ENCODE measurements at regions not wholly inside any gene's neighbourhood (a gene's known extent, or its start where the extent isn't known, plus 50 kb on each side); places are given as distances from the start of the nearest gene placed in this dataset.

GRCh38 chr5:104186100-104186499 is 623.5 kb upstream of the NUDT12 start:
- H3K9me1 ChIP-seq (ENCODE audit: control insufficient read depth, extremely low read depth, insufficient read depth, low read length): no peaks in the 10 kb centered on the region
- H3K4me1 ChIP-seq (ENCODE audit: control insufficient read depth, extremely low read depth, insufficient read depth, low read length): peaks cover 18% of the 10 kb centered on the region
- DNase-seq (ENCODE audit: low read depth, low spot score) (peak; percentile 36), FAIRE-seq (peak; percentile 69)
- H3K27ac ChIP-seq (ENCODE audit: control insufficient read depth, insufficient read depth, low read length): no peak overlapping the region
- H3K36me3 ChIP-seq (ENCODE audit: control insufficient read depth in 2 of 2, extremely low read depth in 1 of 2, insufficient read depth in 2 of 2, low read length in 2 of 2): no peaks in the 10 kb centered on the region
- dilution Hi-C loops (cut with MboI; ENCODE audit: extremely low pct_ligation_motif_present, low sequenced_read_pairs): no loop called here
- H3K27me3 ChIP-seq (ENCODE audit: control insufficient read depth, extremely low read depth, insufficient read depth, low read length): no peaks in the 10 kb centered on the region
- peak overlapping the region; percentile 25 for H3K4me2 ChIP-seq (ENCODE audit: control insufficient read depth, extremely low read depth, insufficient read depth, low read depth, low read length)
- H3K9me3 ChIP-seq (ENCODE audit: control insufficient read depth, low read depth, low read length): no peaks in the 10 kb centered on the region
- no peak overlapping the region for H3K4me3 ChIP-seq (ENCODE audit: control insufficient read depth in 2 of 3, extremely low read depth in 1 of 3, insufficient read depth in 2 of 3, low read depth in 1 of 3, low read length in 3 of 3)
- TF ChIP-seq CTCF (optimal IDR thresholded peaks at IDR 0.05 in 1 of 3, IDR thresholded peaks at IDR 0.05 in 1 of 3, conservative IDR thresholded peaks at IDR 0.05 in 1 of 3; ENCODE audit: extremely low read depth in 1 of 3, insufficient read depth in 2 of 3, low read length in 3 of 3): no peak
- no peak for TF ChIP-seq EZH2 (IDR thresholded peaks at IDR 0.05; ENCODE audit: low read length)
- no peaks in the 10 kb centered on the region for H4K20me1 ChIP-seq (ENCODE audit: control insufficient read depth, extremely low read depth, insufficient read depth, low read length)
- H2AFZ ChIP-seq (ENCODE audit: control insufficient read depth, low read length): peak overlapping the region; percentile 16
- no peaks in the 10 kb centered on the region for H3K79me2 ChIP-seq (ENCODE audit: control insufficient read depth, insufficient read depth, low read length)
- no peak overlapping the region for H3K9ac ChIP-seq (ENCODE audit: control insufficient read depth, extremely low read depth, insufficient read depth, low read length)

DNA sequence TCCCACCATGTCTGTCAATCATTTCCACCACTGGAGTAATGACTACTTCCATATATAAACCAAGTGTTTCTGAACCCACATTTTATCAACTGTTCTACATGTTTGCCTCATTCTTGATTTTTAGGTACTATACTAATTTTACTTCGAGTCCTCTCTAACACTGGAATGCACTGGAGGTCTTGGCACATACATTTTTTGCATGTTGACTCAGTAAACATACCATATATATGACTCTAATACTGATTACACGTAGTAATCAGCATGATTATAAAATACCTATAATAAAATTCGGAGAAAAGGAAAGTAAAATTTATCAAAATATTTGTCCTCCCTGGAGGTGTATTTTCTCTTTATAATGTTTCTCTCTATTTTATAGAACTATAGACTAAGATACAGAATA is 621.7 kb upstream of the NUDT12 start:
- Histone ChIP-seq H3K9me1 (ENCODE audit: control insufficient read depth, extremely low read depth, insufficient read depth, low read length) (no peaks in the 10 kb centered on the region), H3K4me3 (ENCODE audit: control insufficient read depth in 2 of 3, extremely low read depth in 1 of 3, insufficient read depth in 2 of 3, low read depth in 1 of 3, low read length in 3 of 3) (no peak overlapping the region), H3K4me1 (ENCODE audit: control insufficient read depth, extremely low read depth, insufficient read depth, low read length) (peaks cover 10% of the 10 kb centered on the region), H3K27ac (ENCODE audit: control insufficient read depth, insufficient read depth, low read length) (no peak overlapping the region), H3K4me2 (ENCODE audit: control insufficient read depth, extremely low read depth, insufficient read depth, low read depth, low read length) (no peak overlapping the region), H3K79me2 (ENCODE audit: control insufficient read depth, insufficient read depth, low read length) (no peaks in the 10 kb centered on the region), H4K20me1 (ENCODE audit: control insufficient read depth, extremely low read depth, insufficient read depth, low read length) (no peaks in the 10 kb centered on the region), H3K36me3 (ENCODE audit: control insufficient read depth in 2 of 2, extremely low read depth in 1 of 2, insufficient read depth in 2 of 2, low read length in 2 of 2) (no peaks in the 10 kb centered on the region), H3K27me3 (ENCODE audit: control insufficient read depth, extremely low read depth, insufficient read depth, low read length) (no peaks in the 10 kb centered on the region), H3K9me3 (ENCODE audit: control insufficient read depth, low read depth, low read length) (no peaks in the 10 kb centered on the region), H2AFZ (ENCODE audit: control insufficient read depth, low read length) (no peak overlapping the region), H3K9ac (ENCODE audit: control insufficient read depth, extremely low read depth, insufficient read depth, low read length) (no peak overlapping the region)
- FAIRE-seq (no peak), DNase-seq (ENCODE audit: low read depth, low spot score) (no peak)
- TF ChIP-seq EZH2 (IDR thresholded peaks at IDR 0.05; ENCODE audit: low read length): no peak
- no peak for TF ChIP-seq CTCF (optimal IDR thresholded peaks at IDR 0.05 in 1 of 3, IDR thresholded peaks at IDR 0.05 in 1 of 3, conservative IDR thresholded peaks at IDR 0.05 in 1 of 3; ENCODE audit: extremely low read depth in 1 of 3, insufficient read depth in 2 of 3, low read length in 3 of 3)
- dilution Hi-C loops (cut with MboI; ENCODE audit: extremely low pct_ligation_motif_present, low sequenced_read_pairs): no loop called here
